Retinal pigment epithelial cell (primary cell): ENCODE measurements at regions not wholly inside any gene's neighbourhood (a gene's known extent, or its start where the extent isn't known, plus 50 kb on each side); places are given as distances from the start of the nearest gene placed in this dataset.
"Not testable (repeated sequence)": the region's sequence is repeated elsewhere in the genome, so short reads cannot be mapped to it uniquely, and the experiment has no call there.

Source experiments
- DNase-seq: peaks from one replicate; pipeline ENCODE4 v3.0.0-alpha.2; 2010; ENCODE audit warnings: low read depth
- H3K4me3 ChIP-seq: 2 replicates; pipeline ENCODE4 v1.5.1; 2011; ENCODE audit warnings: mild to moderate bottlenecking, low read length, control low read depth, moderate library complexity
- TF ChIP-seq, protein P1 (sequence below): conservative IDR thresholded peaks from 2 replicates; pipeline ENCODE4 v1.5.1; 2011; ENCODE audit warnings: low read depth, low read length, control low read depth, inconsistent platforms

DNA sequence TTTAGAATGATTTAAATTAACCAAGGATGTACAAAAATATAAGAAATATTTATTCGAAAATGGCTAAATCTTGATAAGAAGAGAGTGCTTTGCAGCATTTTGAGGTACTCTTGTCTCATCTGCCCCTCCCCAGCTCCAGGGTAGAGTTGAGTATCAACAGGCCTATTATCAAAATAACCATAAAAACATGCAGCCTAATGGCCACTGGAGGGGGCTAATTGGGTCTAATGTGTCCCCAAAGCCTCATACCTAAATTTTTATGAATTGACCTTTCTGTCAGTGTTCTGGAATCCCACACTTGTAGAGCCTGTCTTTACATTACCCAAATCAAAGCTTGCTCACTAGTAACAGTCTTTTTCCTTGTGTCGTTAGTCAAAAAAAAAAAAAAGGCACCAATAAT lies 544.9 kb upstream of the CPXCR1 start:
- no peak for DNase-seq
- TF ChIP-seq, protein P1, sequence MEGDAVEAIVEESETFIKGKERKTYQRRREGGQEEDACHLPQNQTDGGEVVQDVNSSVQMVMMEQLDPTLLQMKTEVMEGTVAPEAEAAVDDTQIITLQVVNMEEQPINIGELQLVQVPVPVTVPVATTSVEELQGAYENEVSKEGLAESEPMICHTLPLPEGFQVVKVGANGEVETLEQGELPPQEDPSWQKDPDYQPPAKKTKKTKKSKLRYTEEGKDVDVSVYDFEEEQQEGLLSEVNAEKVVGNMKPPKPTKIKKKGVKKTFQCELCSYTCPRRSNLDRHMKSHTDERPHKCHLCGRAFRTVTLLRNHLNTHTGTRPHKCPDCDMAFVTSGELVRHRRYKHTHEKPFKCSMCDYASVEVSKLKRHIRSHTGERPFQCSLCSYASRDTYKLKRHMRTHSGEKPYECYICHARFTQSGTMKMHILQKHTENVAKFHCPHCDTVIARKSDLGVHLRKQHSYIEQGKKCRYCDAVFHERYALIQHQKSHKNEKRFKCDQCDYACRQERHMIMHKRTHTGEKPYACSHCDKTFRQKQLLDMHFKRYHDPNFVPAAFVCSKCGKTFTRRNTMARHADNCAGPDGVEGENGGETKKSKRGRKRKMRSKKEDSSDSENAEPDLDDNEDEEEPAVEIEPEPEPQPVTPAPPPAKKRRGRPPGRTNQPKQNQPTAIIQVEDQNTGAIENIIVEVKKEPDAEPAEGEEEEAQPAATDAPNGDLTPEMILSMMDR: no peak
- no peak overlapping the region for H3K4me3 ChIP-seq

DNA sequence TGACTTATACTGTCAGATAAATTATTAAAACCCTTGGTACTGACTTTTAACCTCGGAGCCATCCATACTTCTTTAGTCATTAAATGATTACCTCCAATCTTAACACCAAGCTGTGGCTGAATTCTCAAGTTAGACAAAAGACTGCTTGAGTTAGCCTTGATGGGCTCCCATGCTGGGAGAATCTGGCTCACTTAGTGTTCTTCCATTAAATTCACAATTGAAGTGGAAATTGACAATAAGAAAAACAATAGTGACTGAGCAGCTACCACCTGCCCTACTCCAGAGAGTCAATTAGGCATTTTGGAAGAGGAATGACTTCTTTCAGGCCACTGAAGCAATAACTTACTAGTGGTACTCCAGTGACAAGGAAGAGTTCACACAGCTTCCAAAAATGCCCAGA lies 503.0 kb upstream of the CPXCR1 start:
- H3K4me3 ChIP-seq: no peak overlapping the region
- DNase-seq: no peak
- TF ChIP-seq, protein P1: no peak

DNA sequence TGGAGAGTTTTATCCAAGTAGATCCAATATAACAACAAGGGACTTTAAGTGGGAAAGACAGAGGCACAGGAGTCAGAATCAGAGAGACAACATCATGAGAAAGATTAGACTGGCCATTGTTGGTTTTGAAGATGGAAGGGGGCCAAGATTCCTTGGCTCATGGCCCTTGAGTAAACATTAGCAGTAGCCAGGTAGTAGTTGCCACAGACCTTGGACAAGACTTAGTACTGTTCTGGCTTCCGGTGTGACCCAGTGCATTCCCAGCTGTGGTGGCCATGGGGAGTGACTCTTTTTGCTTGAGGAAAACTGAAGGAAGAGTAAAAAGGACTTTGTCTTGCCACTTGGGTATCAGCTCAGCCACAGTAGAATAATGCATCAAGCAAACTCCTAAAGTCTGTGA lies 462.2 kb upstream of the CPXCR1 start:
- H3K4me3 ChIP-seq: no peak overlapping the region
- TF ChIP-seq, protein P1: no peak
- no peak for DNase-seq

DNA sequence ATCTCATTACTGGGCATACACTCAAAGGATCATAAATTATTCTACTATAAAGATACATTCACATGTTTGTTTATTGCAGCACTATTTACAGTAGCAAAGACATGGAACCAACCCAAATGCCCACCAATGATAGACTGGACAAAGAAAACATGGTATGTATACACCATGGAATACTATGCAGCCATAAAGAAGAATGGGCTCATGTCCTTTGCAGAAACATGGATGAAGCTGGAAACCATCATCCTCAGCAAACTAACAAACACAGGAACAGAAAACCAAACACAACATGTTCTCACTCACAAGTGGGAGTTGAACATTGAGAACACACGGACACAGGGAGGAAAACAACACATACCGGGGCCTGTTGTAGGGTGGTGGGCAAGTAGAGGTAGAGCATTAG lies 433.1 kb upstream of the CPXCR1 start:
- H3K4me3 ChIP-seq, DNase-seq: not testable (repeated sequence)

DNA sequence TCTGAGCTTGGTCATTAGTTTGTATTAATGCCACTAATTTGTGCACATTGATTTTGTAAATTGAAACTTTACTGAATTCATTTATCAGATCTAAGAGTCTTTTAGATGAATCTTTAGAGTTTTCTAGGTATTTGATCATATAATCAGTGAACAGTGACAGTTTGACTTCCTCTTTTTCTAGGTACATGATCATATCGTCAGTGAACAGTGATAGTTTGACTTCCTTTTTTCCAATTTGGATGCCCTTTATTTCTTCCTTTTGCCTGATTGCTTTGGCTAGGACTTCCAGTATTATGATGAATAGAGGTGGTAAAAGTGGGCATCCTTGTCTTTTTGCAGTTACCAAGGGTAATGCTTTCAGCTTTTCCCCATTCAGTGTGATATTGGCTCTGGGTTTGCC lies 421.4 kb upstream of the CPXCR1 start:
- TF ChIP-seq, protein P1: no peak
- H3K4me3 ChIP-seq: no peak overlapping the region
- DNase-seq: no peak

DNA sequence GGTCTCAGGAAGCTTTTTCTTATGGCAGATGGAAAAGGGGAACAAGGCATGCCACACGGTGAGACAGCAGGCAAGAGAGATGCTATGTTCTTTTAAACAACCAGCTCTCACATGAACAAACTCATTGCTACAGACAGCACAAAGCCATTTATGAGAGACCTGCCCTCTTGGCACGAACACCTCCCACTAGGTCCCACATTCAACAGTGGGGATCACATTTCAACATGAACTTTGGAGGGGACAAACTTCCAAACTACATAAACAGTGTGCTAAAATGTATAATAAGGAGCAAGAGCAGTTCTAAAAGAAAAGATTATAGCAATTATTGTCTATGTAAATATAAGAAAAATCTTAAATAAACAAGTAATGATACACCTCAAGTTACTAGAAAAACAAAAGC lies 391.8 kb upstream of the CPXCR1 start:
- TF ChIP-seq, protein P1: no peak
- DNase-seq: no peak
- no peak overlapping the region for H3K4me3 ChIP-seq

DNA sequence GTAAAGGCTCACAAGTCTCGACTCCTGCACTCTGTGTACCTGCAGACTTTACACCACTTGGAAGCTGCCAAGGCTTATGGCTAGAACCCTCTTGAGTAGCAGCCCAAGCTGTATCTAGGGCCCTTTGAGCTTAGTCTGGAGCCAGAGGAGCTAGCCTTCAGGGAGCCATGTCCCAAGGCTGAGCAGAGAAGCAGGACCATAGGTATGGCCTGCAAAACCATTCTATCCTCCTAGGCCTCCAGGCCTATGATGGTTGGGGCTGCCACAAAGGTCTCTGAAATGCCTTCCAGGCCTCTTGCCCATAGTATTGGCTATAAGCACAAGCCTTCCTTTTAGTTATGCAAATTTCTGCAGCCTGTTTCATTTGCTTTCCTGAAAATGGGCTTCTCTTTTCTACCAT lies 380.7 kb upstream of the CPXCR1 start:
- DNase-seq: no peak
- no peak overlapping the region for H3K4me3 ChIP-seq
- TF ChIP-seq, protein P1: no peak

DNA sequence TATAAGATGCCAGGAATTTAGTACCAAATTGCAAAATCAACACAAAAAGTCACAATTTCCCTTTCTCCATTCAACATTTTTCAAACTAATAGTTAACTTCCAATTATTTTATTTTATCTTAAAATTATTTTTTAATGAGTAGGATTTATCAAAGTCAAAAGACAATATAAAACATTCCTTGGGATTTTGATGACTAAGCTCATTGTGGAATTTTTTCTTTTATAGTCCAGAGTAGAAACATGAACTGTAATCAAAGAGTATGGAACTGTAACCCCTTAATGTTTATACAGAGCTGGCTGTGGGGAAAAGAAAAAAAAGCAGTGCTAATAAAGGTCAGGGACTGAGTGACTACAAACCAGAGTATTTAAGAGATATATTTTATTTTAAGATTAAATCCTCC lies 368.6 kb upstream of the CPXCR1 start:
- TF ChIP-seq, protein P1: no peak
- DNase-seq: no peak
- H3K4me3 ChIP-seq: no peak overlapping the region
